SW 1271 (cell line): ENCODE measurements at regions not wholly inside any gene's neighbourhood (a gene's known extent, or its start where the extent isn't known, plus 50 kb on each side); places are given as distances from the start of the nearest gene placed in this dataset.
"Not testable (repeated sequence)": the region's sequence is repeated elsewhere in the genome, so short reads cannot be mapped to it uniquely, and the experiment has no call there.

ENCODE experiments used
- DNase-seq, 2 experiments: peaks; one replicate each; lab custom pipeline; 2025; lab: John Stamatoyannopoulos, UW

GRCh38 chr18:78448591-78448990 lies 531.0 kb upstream of the SALL3 start:
- DNase-seq = no peak

- no peak for DNase-seq
These were observed 525.4 kb upstream of the SALL3 start for GRCh38 chr18:78454221-78454620.

- no peak for DNase-seq
These were observed 524.2 kb upstream of the SALL3 start for GRCh38 chr18:78455386-78455785.

DNA sequence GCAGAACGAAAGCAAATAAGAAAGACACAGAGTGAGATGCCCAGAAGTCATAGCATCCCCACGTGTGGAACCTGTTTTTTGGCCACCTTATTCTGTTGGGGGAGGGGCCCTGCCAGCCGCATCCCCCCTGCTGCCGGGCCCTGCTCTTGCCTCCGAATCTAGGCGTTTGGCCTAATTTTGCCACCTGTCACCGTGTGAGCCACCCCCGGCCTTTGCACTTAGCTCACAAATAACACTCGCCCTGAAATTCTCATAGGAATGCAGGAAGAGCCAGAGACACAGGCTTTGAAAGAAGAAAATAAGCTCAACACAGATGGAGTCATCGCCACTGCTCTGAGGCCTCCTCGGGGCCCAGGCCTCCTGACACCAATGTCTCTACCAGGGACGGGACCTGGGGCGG lies 522.6 kb upstream of the SALL3 start:
- DNase-seq = no peak

- no peak for DNase-seq
These were observed 521.9 kb upstream of the SALL3 start for GRCh38 chr18:78457731-78458130.

- DNase-seq = no peak
These were observed 521.3 kb upstream of the SALL3 start for GRCh38 chr18:78458356-78458755.

GRCh38 chr18:78459668-78460067 lies 520.0 kb upstream of the SALL3 start:
- DNase-seq = no peak

GRCh38 chr18:78460558-78460957 lies 519.1 kb upstream of the SALL3 start:
- no peak for DNase-seq

DNA sequence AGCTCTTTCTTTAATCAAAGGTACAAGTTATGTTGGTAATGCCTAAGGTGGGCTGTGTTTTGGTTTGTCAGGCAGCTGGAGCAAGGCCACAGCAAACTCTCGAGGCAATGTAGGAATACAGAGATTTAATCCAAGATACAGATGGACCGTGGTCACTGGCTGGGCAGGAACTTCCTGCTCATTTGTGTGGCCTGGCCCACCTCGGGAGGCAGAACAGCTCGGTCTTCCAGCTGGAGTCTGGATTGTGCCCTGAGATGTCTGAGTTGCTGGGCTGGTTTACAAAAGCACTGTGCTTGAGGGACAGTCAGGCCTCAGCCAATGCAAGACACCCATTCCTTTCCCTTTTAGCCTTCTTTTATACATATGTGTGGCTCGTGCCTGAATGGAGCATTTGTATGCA lies 506.1 kb upstream of the SALL3 start:
- no peak for DNase-seq

GRCh38 chr18:78477840-78478239 lies 501.8 kb upstream of the SALL3 start:
- no peak for DNase-seq

GRCh38 chr18:78479443-78479842 lies 500.2 kb upstream of the SALL3 start:
- no peak for DNase-seq

DNA sequence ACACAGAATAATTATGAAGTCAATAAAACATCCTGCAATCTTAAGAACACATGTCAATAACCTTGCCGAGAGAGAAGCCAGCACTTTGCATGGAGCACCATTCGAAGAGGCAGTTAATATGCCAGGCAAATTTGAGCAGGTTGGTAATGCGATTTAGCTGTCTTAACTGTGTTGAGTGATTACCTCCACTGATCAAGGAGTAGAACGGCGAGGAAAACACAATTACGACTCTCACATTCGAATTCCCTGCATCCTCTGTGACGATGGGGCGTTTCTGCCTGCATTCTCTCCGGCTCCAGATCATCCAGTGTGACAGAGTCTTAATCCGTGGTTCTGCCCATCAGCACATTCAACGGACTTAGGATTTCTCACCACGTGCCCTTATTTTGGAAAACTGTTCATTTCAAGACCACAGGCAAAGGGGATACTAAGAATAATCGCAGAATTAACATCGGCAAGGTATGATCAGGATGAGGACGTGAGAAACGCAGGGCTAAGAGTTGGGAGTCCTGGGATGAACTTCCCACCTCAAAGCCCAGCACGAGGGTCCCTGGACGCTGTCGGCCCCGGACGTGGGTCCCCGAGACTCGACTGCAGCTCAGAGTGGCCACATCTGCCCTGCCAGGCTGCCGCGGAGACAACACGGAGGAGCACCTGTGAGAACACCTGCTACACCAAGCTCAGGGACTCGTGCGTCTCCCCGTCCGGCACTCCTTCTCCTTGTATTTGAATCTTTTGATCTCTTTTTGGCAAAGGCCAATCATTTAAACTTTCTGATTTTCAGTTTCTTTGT lies 499.2 kb upstream of the SALL3 start:
- no peak for DNase-seq

DNA sequence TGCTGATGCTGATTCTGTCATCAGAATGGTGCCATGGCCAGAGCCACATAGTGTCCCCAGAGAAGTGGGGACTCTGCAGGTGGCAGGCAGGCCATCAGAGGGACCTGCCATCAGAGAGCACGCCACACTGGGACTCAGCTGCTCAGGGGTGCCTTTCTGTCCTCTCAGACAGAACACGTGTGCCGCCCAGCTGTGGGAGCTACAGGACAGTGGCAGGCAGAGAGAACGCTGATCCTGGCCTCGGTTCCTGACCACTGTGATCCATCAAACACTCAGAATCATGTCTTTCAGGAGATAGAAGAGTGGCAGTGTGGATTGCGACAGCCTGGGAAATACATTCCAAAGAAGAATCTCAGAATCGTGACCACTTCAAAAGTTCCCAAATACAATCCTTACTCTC lies 497.2 kb upstream of the SALL3 start:
- no peak for DNase-seq

DNA sequence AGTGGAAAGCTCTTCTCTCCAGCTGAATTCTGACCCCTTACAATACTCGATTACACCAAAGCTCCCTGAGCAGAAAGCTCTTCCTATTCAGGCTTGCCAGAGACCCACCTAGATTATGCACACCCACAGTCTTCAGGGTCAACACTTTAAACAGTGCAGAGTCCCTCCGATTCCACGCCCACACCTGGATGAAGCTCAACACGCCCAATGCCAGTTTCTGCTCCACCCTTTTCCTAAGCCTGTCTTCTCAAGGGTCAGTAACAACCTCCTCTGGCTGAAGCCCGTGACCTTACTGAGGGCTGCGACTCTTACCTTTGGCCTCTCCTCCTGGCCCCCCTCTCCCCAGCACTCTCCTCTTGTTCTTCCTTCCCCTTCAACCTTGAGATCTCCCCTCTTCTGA lies 492.0 kb upstream of the SALL3 start:
- no peak for DNase-seq

- DNase-seq = no peak
These were observed 487.4 kb upstream of the SALL3 start for GRCh38 chr18:78492064-78492812.

DNA sequence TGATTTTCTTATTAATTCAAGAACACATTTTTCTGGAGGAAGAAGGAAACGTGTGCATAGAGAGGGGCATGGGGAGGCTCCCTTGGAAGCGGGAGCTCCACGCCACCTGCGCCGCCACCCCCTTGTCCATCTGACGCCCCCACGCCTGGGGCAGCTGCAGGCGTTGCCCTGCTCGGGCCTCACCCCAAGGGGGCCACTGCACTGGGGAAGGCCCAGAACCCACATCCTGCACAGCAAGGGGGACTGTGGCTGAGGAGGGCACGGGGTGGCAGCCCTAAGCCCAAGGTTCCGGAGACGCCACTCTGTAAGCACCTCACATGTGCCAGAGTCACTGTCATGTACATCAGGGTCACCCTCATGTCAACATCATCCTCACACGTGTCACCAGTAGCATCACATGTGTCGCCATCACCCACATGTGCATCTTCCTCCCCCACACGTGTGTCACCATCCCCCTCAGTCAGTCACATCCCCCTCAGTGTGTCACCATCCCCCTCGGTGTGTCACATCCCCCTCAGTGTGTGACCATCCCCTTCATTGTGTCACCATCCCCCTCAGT lies 486.7 kb upstream of the SALL3 start:
- DNase-seq = no peak

- DNase-seq = not testable (repeated sequence)
These were observed 486.1 kb upstream of the SALL3 start for GRCh38 chr18:78493490-78493889.

DNA sequence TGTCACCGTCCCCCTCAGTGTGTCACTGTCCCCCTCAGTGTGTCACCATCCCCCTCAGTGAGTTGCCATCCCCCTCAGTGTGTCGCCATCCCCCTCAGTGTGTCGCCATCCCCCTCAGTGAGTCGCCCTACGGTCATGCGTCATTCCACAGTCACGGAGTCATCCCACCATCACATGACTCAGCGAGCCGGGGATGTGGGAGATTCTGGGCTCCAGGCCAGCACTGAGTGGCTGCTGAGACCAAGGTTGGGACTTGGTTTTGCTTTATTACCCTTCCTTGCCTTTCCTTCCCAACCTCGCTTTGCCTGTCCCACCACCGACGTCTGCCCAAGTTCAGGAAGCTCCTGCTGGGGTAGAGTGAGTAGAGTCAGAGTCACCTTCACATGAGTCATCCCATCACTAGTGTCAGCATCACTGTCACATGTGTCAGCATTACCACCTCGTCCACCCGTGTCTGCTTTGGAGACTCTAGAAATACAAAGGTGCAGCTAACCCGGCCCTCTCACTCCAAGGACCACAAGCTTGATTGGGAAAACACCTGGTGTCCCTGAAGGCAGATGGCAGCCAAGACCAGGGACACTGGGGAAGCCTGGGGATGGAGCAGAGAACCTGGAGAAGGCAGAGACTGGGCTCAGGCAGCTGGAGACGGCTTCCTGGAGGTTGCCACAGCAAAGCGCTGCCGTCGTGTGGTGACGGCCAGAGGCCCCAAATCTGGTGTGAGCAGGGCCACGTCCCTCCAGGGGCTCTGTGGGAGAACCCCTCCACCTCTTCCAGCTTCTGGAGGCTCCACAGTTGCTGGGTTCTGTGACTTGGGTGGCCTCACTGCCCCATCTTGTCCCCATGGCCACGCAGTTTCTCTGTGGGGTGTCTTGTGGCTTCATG lies 485.2 kb upstream of the SALL3 start:
- DNase-seq = no peak

DNA sequence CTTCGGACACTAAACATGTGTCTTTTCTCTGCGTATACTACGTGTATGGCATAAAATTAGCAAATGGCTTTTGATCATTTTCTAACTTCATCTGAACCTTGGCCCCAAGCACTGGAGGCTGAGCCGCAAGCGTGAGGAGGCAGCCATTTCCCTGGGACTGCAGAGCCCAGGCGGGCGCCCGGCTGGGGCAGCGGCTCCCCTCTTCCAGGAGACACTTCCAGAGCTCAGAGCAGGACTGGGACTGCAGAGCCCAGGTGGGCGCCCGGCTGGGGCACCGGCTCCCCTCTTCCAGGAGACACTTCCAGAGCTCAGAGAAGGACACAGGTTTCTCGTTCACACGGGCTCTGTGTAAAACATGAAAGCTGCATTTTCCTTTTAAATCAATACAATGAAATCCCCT lies 484.1 kb upstream of the SALL3 start:
- DNase-seq = no peak

GRCh38 chr18:78496079-78496478 lies 483.5 kb upstream of the SALL3 start:
- DNase-seq = no peak

DNA sequence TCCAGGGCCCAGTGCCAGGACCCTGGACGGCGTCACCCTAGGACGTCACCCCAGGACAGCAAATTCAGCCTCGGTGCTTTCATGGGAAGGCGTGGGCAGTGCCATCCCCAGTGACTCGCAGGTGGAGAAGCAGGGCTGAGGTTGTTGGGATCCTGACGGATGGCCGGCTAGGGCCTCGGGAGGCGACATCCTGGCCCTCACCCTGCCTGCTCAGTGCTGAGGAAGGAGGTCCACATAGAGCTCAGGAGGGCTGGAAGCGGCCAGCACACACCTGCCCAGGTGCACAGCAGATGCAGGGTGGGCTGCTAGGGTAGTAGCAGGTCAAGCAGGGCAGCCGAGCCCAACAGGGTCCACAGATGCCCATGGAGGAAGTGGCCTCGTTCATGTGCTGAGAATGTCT lies 482.0 kb upstream of the SALL3 start:
- no peak for DNase-seq

- no peak for DNase-seq
These were observed 480.0 kb upstream of the SALL3 start for GRCh38 chr18:78499586-78499985.
